ENCODE measurements at regions not wholly inside any gene's neighbourhood (a gene's known extent, or its start where the extent isn't known, plus 50 kb on each side); places are given as distances from the start of the nearest gene placed in this dataset.

GRCh38 chr10:61841338-61841875 is 60.1 kb upstream of the ARID5B start:
- DNase-seq (ENCODE audit: low spot score): no peak
- no peak for FAIRE-seq

GRCh38 chr10:61842755-61843497 is 58.6 kb upstream of the ARID5B start:
- peak; percentile 96 for FAIRE-seq

GRCh38 chr10:61844116-61844822 is 57.2 kb upstream of the ARID5B start:
- DNase-seq (ENCODE audit: low spot score): no peak
- peak; percentile 12 for FAIRE-seq

More at GRCh38 chr10:61842755-61843497, 58.6 kb upstream of the ARID5B start:
- peak; percentile 82 for DNase-seq (ENCODE audit: low spot score)

DNA sequence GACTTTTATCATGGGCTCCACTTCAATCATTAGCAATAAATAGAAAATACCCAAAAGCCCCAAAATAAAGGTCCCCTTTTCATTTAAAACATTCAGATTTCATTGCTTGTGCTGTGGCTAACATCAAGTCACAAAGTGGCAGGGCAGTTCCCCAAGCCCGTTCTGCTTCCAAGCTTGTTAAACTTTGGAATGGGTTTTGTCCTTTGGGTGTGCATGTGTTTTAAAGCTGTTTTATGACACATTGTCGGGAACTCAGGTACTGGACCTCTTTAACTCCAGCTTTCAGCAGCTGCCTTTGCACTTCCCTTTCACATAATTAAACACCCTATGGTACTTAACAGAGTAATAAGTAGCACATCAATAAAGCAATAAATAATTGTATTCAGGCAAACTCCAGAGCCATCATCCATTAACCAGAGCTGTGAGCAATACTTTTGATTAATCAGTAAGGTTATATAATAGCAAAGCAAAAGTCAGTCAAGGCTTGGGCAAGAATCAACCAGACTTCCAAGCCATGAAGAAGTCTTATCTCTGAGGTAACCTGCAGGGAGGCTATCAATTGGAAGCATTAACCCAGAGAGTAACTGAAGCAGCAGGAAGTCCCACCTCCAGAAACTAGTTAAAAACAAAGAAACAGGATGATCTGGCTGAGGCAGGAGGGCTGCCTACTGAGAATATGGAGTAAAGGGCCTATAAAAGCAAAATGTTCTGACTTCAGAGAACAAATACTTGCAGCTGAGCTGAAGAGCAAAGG is 56.1 kb upstream of the ARID5B start:
- DNase-seq (ENCODE audit: low spot score) (no peak), FAIRE-seq (no peak)

- FAIRE-seq: no peak
These were observed 55.6 kb upstream of the ARID5B start for GRCh38 chr10:61845950-61846268.

GRCh38 chr10:61846370-61847031 is 55.0 kb upstream of the ARID5B start:
- FAIRE-seq (no peak), DNase-seq (ENCODE audit: low spot score) (no peak)

More at GRCh38 chr10:61845950-61846268, 55.6 kb upstream of the ARID5B start:
- DNase-seq (ENCODE audit: low spot score): peak; percentile 31

- no peak for FAIRE-seq
- no peak for DNase-seq (ENCODE audit: low spot score)
These were observed 54.4 kb upstream of the ARID5B start for GRCh38 chr10:61847087-61847486.

- FAIRE-seq (no peak), DNase-seq (ENCODE audit: low spot score) (no peak)
These were observed 53.9 kb upstream of the ARID5B start for GRCh38 chr10:61847640-61848039.

GRCh38 chr10:61850376-61850775 is 51.1 kb upstream of the ARID5B start:
- DNase-seq (ENCODE audit: low spot score) (no peak), FAIRE-seq (no peak)

Data from RCC 7860 (cell line).